ENCODE measurements at regions not wholly inside any gene's neighbourhood (a gene's known extent, or its start where the extent isn't known, plus 50 kb on each side); places are given as distances from the start of the nearest gene placed in this dataset.

DNA sequence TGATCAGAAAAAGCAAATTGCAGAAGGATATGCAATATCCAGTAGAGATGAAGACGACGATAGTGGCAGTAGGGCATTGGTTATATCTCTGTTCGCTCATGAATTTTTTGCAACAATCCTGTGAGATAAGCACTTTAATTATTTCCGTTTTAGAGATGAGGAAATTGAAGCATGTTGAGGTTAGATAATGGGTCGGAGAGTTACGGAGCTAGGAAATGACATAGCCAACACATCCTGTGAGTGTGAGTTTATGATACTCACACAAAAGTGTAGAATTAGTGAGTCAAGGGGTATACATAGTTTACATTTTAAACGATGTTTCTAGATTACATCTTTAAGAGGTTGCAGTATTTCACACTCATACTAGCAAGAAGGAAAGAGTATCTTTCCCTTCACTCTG is 123.1 kb upstream of the ARL4C start:
- no peak for TF ChIP-seq POLR2AphosphoS5 (IDR thresholded peaks at IDR 0.05)
- TF ChIP-seq, protein P1, sequence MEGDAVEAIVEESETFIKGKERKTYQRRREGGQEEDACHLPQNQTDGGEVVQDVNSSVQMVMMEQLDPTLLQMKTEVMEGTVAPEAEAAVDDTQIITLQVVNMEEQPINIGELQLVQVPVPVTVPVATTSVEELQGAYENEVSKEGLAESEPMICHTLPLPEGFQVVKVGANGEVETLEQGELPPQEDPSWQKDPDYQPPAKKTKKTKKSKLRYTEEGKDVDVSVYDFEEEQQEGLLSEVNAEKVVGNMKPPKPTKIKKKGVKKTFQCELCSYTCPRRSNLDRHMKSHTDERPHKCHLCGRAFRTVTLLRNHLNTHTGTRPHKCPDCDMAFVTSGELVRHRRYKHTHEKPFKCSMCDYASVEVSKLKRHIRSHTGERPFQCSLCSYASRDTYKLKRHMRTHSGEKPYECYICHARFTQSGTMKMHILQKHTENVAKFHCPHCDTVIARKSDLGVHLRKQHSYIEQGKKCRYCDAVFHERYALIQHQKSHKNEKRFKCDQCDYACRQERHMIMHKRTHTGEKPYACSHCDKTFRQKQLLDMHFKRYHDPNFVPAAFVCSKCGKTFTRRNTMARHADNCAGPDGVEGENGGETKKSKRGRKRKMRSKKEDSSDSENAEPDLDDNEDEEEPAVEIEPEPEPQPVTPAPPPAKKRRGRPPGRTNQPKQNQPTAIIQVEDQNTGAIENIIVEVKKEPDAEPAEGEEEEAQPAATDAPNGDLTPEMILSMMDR (IDR thresholded peaks at IDR 0.05) = no peak
- TF ChIP-seq POLR2A (IDR thresholded peaks at IDR 0.05) = no peak
